A549 (cell line): ENCODE measurements at regions not wholly inside any gene's neighbourhood (a gene's known extent, or its start where the extent isn't known, plus 50 kb on each side); places are given as distances from the start of the nearest gene placed in this dataset.

Experiments
- ATAC-seq, 2 experiments: fragments of 200-7000 bp in 1 of 2; fragments of >200 bp in 1 of 2; cut with Nextera tagmentation in 1 of 2; cut with Tn5 transposase in 1 of 2; 3 replicates each; pipeline versions ENCODE4 v1.8.0 to v1.9.1; 2018 to 2020; ENCODE audit warnings: mild to moderate bottlenecking in 1 of 2, moderate library complexity in 1 of 2
- CTCF ChIA-PET: fragments of 300-600 bp; sonication (Branson Sonifier 250); formaldehyde crosslinking; extraction: SDS; loops from one replicate; lab custom pipeline; 2021; ENCODE audit warnings: antibody characterized with exemption, inconsistent platforms; lab: Yijun Ruan, JAX
- POLR2A ChIA-PET: fragments of 350-600 bp; formaldehyde crosslinking; extraction: SDS; loops from one replicate; lab custom pipeline; 2021; ENCODE audit warnings: antibody characterized with exemption, inconsistent platforms; lab: Yijun Ruan, JAX
- DNase-seq, 2 experiments: peaks; one replicate each; pipeline versions ENCODE4 v3.0.0 to v3.0.0-alpha.2; 2011 to 2016; ENCODE audit warnings: low read depth in 1 of 2, low spot score in 1 of 2
- FAIRE-seq: peaks from 2 replicates; lab custom pipeline; 2011; peaks lifted over from hg19 to GRCh38; lab: Jason Lieb, UNC
- H3K27ac ChIP-seq, 2 experiments: fragments of >200 bp; sonication (Bioruptor Twin); formaldehyde crosslinking; 3 replicates each; pipeline ENCODE4 v1.5.1; 2016 to 2017
- H3K4me1 ChIP-seq: fragments of >200 bp; sonication (Bioruptor Twin); formaldehyde crosslinking; 3 replicates; pipeline ENCODE4 v1.6.1; 2016
- H3K4me2 ChIP-seq: fragments of >200 bp; sonication (Bioruptor Twin); formaldehyde crosslinking; 3 replicates; pipeline ENCODE4 v1.6.1; 2016
- H3K4me3 ChIP-seq: fragments of >200 bp; sonication (Bioruptor Twin); formaldehyde crosslinking; 3 replicates; pipeline ENCODE4 v1.5.1; 2016
- H3K9me3 ChIP-seq: fragments of >200 bp; sonication (Bioruptor Twin); formaldehyde crosslinking; 3 replicates; pipeline ENCODE4 v1.6.1; 2016
- CHD2 ChIP-seq: fragments of 150-350 bp; IDR thresholded peaks from 2 replicates; pipeline ENCODE4 v1.6.1; 2014; ENCODE audit warnings: low read length; ENCODE audit not compliant: partially characterized antibody
- CHD4 ChIP-seq: fragments of 200-600 bp; sonication (generic); IDR thresholded peaks from 2 replicates; pipeline ENCODE4 v1.6.1; 2016; ENCODE audit warnings: antibody characterized with exemption, mild to moderate bottlenecking, borderline replicate concordance
- FOXS1 ChIP-seq: fragments of 250-450 bp; sonication (Bioruptor Pico); IDR thresholded peaks from 2 replicates; pipeline ENCODE4 v1.5.0; 2020; ENCODE audit warnings: mild to moderate bottlenecking, moderate library complexity
- GATA3 ChIP-seq: IDR thresholded peaks from 2 replicates; pipeline ENCODE4 v1.6.1; 2012; ENCODE audit warnings: borderline replicate concordance
- HDAC2 ChIP-seq: fragments of 200-600 bp; sonication (generic); IDR thresholded peaks from 2 replicates; pipeline ENCODE4 v1.6.1; 2016
- HEYL ChIP-seq: fragments of 250-450 bp; sonication (Bioruptor Pico); IDR thresholded peaks from 2 replicates; pipeline ENCODE4 v1.8.0; 2021; ENCODE audit warnings: mild to moderate bottlenecking, moderate library complexity
- HOXB5 ChIP-seq: fragments of 250-450 bp; sonication (Bioruptor Pico); IDR thresholded peaks from 2 replicates; pipeline ENCODE4 v1.5.0; 2020; ENCODE audit warnings: mild to moderate bottlenecking, moderate library complexity
- JUN ChIP-seq, 2 experiments: fragments of >200 bp; sonication (Bioruptor Twin); formaldehyde crosslinking; IDR thresholded peaks; 2 replicates in 1 of 2; 3 replicates in 1 of 2; pipeline ENCODE4 v1.6.1; 2016 to 2017
- KDM1A ChIP-seq: fragments of 200-600 bp; sonication (generic); IDR thresholded peaks from 2 replicates; pipeline ENCODE4 v1.6.1; 2016; ENCODE audit warnings: low read depth, mild to moderate bottlenecking
- RNF2 ChIP-seq: fragments of 200-600 bp; sonication (generic); IDR thresholded peaks from 2 replicates; pipeline ENCODE4 v1.6.1; 2016; ENCODE audit warnings: low read depth, mild to moderate bottlenecking, antibody characterized with exemption, moderate library complexity, borderline replicate concordance
- SMC3 ChIP-seq: fragments of >200 bp; sonication (Bioruptor Twin); formaldehyde crosslinking; IDR thresholded peaks from 3 replicates; pipeline ENCODE4 v1.6.1; 2018; ENCODE audit warnings: inconsistent platforms
- ZFP36 ChIP-seq: fragments of 450-650 bp; IDR thresholded peaks from 2 replicates; pipeline ENCODE4 v1.6.1; 2014; ENCODE audit warnings: borderline replicate concordance; ENCODE audit not compliant: partially characterized antibody
- ZSCAN20 ChIP-seq: fragments of 250-450 bp; sonication (Bioruptor Pico); IDR thresholded peaks from 2 replicates; pipeline ENCODE4 v1.8.0; 2022; ENCODE audit warnings: mild to moderate bottlenecking, moderate library complexity
- WGBS: methylation state at CpG from one replicate; pipeline ENCODE4 v1.1.6; 2017; ENCODE audit errors: missing lambda C conversion rate; 5-methylcytosine and 5-hydroxymethylcytosine counted together
- TF ChIP-seq, protein P1 (sequence below): fragments of >200 bp; sonication (Bioruptor Twin); formaldehyde crosslinking; IDR thresholded peaks from 3 replicates; pipeline ENCODE4 v1.5.1; 2016
- TF ChIP-seq, protein P2 (sequence below): fragments of 250-450 bp; sonication (Bioruptor Pico); IDR thresholded peaks from 2 replicates; pipeline ENCODE4 v1.5.0; 2020; ENCODE audit warnings: low read depth, mild to moderate bottlenecking, moderate library complexity
- TF ChIP-seq, protein P3 (sequence below): fragments of >200 bp; sonication (Bioruptor Twin); formaldehyde crosslinking; IDR thresholded peaks from 3 replicates; pipeline ENCODE4 v1.6.1; 2016
- TF ChIP-seq, protein P4 (sequence below): fragments of 250-450 bp; sonication (Bioruptor Pico); IDR thresholded peaks from 2 replicates; pipeline ENCODE4 v1.5.0; 2021; ENCODE audit warnings: mild to moderate bottlenecking, moderate library complexity, borderline replicate concordance
- TF ChIP-seq, protein P5 (sequence below): fragments of >200 bp; sonication (Bioruptor Twin); formaldehyde crosslinking; IDR thresholded peaks from 2 replicates; pipeline ENCODE4 v1.6.1; 2016
- TF ChIP-seq, protein P6 (sequence below): fragments of 450-650 bp; IDR thresholded peaks from 2 replicates; pipeline ENCODE4 v1.6.1; 2014; ENCODE audit warnings: antibody characterized with exemption

DNA sequence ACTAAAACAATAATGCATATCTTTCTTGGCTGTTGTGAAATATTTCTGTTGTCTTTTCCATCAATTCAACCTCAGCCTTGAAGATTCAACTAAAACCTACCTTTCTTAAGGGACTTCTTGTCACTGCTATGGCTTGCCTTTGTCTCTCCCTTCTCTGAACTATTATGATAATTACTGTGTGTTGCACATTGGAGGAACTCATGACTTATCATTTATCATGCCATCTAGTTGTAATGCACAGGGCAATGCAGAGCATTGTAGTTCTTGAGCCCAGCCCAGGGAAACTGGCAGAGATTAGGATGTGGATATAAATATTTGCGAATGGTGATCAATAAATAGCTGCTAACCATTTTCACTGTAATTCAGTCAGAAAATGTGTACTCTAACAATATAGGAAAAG is 427.1 kb upstream of the FRG2C start:
- no peak overlapping the region for H3K27ac ChIP-seq
- 0% methylated on average over 1 of the region's 1 CpG for WGBS
- FAIRE-seq = no peak
- ChIA-PET POLR2A (no interaction called here), CTCF (no interaction called here)
- no peaks in the 10 kb centered on the region for H3K9me3 ChIP-seq
- no peak for DNase-seq
- TF ChIP-seq JUN (IDR thresholded peaks at IDR 0.05) = no peak
- no peak for TF ChIP-seq FOXS1 (CRISPR knock-in tag)
- TF ChIP-seq CHD4 = no peak
- TF ChIP-seq ZFP36 = no peak
- TF ChIP-seq HOXB5 (CRISPR knock-in tag) = no peak
- TF ChIP-seq CHD2 = no peak
- TF ChIP-seq ZSCAN20 (CRISPR knock-in tag) = no peak
- no peaks in the 10 kb centered on the region for H3K4me1 ChIP-seq
- no peak overlapping the region for H3K4me3 ChIP-seq
- no peak overlapping the region for H3K4me2 ChIP-seq
- no peak for ATAC-seq

DNA sequence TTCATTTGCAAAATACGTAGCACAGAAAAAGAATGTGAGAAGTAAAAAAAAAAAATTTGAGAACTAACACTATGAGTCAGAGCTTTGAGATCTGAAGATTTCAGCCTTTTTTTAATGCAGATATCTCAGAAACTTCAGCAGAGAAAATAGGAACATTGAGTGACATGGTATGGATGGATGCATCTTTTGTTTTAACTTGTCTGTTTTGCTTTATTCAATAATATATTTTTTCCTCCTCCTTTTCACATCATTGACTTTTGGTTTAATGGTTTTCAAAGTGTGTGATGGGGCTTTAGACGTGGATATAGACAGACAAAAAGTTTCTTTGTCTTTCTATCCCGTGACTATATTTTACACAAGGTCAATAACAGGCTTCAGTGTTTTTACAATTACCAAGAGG is 426.7 kb upstream of the FRG2C start:
- DNase-seq (no peak), FAIRE-seq (no peak), ATAC-seq (no peak)
- 2% methylated on average over 3 of the region's 3 CpGs for WGBS
- no peak overlapping the region for H3K4me2 ChIP-seq
- no peaks in the 10 kb centered on the region for H3K9me3 ChIP-seq
- ChIA-PET CTCF (no interaction called here), POLR2A (no interaction called here)
- H3K4me3 ChIP-seq = no peak overlapping the region
- TF ChIP-seq CHD4 (no peak), GATA3 (no peak), HDAC2 (no peak), SMC3 (no peak), HEYL (CRISPR knock-in tag) (no peak), FOXS1 (CRISPR knock-in tag) (no peak), CHD2 (no peak), KDM1A (no peak), RNF2 (no peak)
- TF ChIP-seq, protein P1, sequence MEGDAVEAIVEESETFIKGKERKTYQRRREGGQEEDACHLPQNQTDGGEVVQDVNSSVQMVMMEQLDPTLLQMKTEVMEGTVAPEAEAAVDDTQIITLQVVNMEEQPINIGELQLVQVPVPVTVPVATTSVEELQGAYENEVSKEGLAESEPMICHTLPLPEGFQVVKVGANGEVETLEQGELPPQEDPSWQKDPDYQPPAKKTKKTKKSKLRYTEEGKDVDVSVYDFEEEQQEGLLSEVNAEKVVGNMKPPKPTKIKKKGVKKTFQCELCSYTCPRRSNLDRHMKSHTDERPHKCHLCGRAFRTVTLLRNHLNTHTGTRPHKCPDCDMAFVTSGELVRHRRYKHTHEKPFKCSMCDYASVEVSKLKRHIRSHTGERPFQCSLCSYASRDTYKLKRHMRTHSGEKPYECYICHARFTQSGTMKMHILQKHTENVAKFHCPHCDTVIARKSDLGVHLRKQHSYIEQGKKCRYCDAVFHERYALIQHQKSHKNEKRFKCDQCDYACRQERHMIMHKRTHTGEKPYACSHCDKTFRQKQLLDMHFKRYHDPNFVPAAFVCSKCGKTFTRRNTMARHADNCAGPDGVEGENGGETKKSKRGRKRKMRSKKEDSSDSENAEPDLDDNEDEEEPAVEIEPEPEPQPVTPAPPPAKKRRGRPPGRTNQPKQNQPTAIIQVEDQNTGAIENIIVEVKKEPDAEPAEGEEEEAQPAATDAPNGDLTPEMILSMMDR = no peak
- TF ChIP-seq, protein P2, sequence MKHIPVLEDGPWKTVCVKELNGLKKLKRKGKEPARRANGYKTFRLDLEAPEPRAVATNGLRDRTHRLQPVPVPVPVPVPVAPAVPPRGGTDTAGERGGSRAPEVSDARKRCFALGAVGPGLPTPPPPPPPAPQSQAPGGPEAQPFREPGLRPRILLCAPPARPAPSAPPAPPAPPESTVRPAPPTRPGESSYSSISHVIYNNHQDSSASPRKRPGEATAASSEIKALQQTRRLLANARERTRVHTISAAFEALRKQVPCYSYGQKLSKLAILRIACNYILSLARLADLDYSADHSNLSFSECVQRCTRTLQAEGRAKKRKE (CRISPR knock-in tag) = no peak
- TF ChIP-seq, protein P3, sequence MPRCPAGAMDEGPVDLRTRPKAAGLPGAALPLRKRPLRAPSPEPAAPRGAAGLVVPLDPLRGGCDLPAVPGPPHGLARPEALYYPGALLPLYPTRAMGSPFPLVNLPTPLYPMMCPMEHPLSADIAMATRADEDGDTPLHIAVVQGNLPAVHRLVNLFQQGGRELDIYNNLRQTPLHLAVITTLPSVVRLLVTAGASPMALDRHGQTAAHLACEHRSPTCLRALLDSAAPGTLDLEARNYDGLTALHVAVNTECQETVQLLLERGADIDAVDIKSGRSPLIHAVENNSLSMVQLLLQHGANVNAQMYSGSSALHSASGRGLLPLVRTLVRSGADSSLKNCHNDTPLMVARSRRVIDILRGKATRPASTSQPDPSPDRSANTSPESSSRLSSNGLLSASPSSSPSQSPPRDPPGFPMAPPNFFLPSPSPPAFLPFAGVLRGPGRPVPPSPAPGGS = no peak
- TF ChIP-seq, protein P4, sequence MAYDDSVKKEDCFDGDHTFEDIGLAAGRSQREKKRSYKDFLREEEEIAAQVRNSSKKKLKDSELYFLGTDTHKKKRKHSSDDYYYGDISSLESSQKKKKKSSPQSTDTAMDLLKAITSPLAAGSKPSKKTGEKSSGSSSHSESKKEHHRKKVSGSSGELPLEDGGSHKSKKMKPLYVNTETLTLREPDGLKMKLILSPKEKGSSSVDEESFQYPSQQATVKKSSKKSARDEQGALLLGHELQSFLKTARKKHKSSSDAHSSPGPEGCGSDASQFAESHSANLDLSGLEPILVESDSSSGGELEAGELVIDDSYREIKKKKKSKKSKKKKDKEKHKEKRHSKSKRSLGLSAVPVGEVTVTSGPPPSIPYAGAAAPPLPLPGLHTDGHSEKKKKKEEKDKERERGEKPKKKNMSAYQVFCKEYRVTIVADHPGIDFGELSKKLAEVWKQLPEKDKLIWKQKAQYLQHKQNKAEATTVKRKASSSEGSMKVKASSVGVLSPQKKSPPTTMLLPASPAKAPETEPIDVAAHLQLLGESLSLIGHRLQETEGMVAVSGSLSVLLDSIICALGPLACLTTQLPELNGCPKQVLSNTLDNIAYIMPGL (CRISPR knock-in tag) = no peak
- TF ChIP-seq, protein P5, sequence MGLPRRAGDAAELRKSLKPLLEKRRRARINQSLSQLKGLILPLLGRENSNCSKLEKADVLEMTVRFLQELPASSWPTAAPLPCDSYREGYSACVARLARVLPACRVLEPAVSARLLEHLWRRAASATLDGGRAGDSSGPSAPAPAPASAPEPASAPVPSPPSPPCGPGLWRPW = no peak
- TF ChIP-seq, protein P6, sequence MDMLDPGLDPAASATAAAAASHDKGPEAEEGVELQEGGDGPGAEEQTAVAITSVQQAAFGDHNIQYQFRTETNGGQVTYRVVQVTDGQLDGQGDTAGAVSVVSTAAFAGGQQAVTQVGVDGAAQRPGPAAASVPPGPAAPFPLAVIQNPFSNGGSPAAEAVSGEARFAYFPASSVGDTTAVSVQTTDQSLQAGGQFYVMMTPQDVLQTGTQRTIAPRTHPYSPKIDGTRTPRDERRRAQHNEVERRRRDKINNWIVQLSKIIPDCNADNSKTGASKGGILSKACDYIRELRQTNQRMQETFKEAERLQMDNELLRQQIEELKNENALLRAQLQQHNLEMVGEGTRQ = no peak
- no peak overlapping the region for H3K27ac ChIP-seq
- H3K4me1 ChIP-seq = no peaks in the 10 kb centered on the region
